ENCODE measurements at regions not wholly inside any gene's neighbourhood (a gene's known extent, or its start where the extent isn't known, plus 50 kb on each side); places are given as distances from the start of the nearest gene placed in this dataset.

DNA sequence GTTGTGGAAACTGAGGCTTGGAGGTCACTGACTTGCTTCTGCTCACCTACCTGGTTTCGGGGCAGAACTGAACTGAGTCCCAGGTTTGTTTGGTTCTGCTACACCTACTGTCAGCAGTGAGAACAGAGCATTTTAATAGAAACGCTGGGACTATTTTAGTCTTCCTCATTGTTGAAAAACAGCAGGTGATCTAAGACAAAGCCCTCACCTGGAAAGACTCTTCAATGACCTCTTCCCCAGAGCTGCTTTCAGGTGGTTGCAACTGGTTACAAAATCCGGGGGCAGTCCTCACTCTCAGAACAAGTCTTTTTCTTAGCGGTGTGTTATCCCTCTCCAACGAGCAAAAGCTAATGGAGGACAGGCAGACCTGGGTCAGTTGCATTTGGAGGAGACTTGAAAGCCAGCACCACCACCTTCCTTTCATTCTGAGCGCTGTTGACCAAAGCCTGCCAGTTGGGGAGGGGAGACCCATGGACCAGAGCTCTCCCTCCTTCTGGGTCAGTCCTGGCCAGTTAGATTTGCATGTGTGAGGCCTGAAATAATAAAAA, 217.0 kb downstream of the NCK2 start:
- whole genome bisulfite sequencing (ENCODE audit: extremely low coverage, insufficient coverage, insufficient read length), result no CpG with 5 or more reads among the region's 6 CpGs

GRCh38 chr2:105959357-105959756, 214.6 kb downstream of the NCK2 start:
- Histone ChIP-seq H4K91ac (ENCODE audit: low read depth, low read length) (no peak overlapping the region), H2AFZ (ENCODE audit: insufficient read depth, low read length, poor library complexity) (no peak overlapping the region), H3K18ac (ENCODE audit: low read length) (no peak overlapping the region), H2BK120ac (ENCODE audit: insufficient read depth, low read length, poor library complexity) (no peak overlapping the region), H3K79me1 (ENCODE audit: low read length) (no peaks in the 10 kb centered on the region), H3K4me3 (ENCODE audit: low read depth, low read length) (no peak overlapping the region), H3K9ac (ENCODE audit: low read length) (no peak overlapping the region), H2BK5ac (ENCODE audit: low read depth, low read length, poor library complexity) (no peak overlapping the region), H3K4me1 (ENCODE audit: control insufficient read depth in 1 of 2, insufficient read depth in 2 of 2, low read length in 2 of 2) (no peaks in the 10 kb centered on the region), H3K27me3 (ENCODE audit: insufficient read depth, low read length) (no peaks in the 10 kb centered on the region), H3K4ac (ENCODE audit: low read depth, low read length) (no peak overlapping the region), H3K14ac (ENCODE audit: low read length) (no peak overlapping the region), H3K27ac (ENCODE audit: low read depth, low read length) (no peak overlapping the region), H4K8ac (ENCODE audit: low read depth, low read length) (no peak overlapping the region), H3K23ac (ENCODE audit: low read length) (no peak overlapping the region), H3K36me3 (ENCODE audit: control insufficient read depth in 1 of 2, insufficient read depth in 2 of 2, low read length in 2 of 2) (no peaks in the 10 kb centered on the region), H3K79me2 (ENCODE audit: control insufficient read depth, insufficient read depth, low read length, poor library complexity) (no peaks in the 10 kb centered on the region), H3K4me2 (ENCODE audit: low read length) (no peak overlapping the region), H4K12ac (ENCODE audit: low read depth, low read length) (no peak overlapping the region), H3K9me3 (ENCODE audit: insufficient read depth, low read depth, low read length) (no peaks in the 10 kb centered on the region), H2BK12ac (ENCODE audit: low read length) (no peak overlapping the region), H2AK5ac (ENCODE audit: low read length) (no peak overlapping the region)
- WGBS (ENCODE audit: extremely low coverage, insufficient coverage, insufficient read length), result 100% methylated on average over 1 of the region's 4 CpGs
- DNase-seq, result no peak

More for the DNA sequence above, 217.0 kb downstream of the NCK2 start:
- Histone ChIP-seq H4K8ac (ENCODE audit: low read depth, low read length) (no peak overlapping the region), H3K4me2 (ENCODE audit: low read length) (no peak overlapping the region), H2AFZ (ENCODE audit: insufficient read depth, low read length, poor library complexity) (no peak overlapping the region), H2AK5ac (ENCODE audit: low read length) (no peak overlapping the region), H3K79me2 (ENCODE audit: control insufficient read depth, insufficient read depth, low read length, poor library complexity) (no peaks in the 10 kb centered on the region), H2BK5ac (ENCODE audit: low read depth, low read length, poor library complexity) (no peak overlapping the region), H3K27ac (ENCODE audit: low read depth, low read length) (no peak overlapping the region), H3K79me1 (ENCODE audit: low read length) (no peaks in the 10 kb centered on the region), H2BK120ac (ENCODE audit: insufficient read depth, low read length, poor library complexity) (no peak overlapping the region), H3K4ac (ENCODE audit: low read depth, low read length) (no peak overlapping the region), H3K9me3 (ENCODE audit: insufficient read depth, low read depth, low read length) (no peaks in the 10 kb centered on the region), H3K27me3 (ENCODE audit: insufficient read depth, low read length) (no peaks in the 10 kb centered on the region), H3K9ac (ENCODE audit: low read length) (peak overlapping the region; percentile 29), H3K4me3 (ENCODE audit: low read depth, low read length) (no peak overlapping the region), H3K36me3 (ENCODE audit: control insufficient read depth in 1 of 2, insufficient read depth in 2 of 2, low read length in 2 of 2) (no peaks in the 10 kb centered on the region), H4K91ac (ENCODE audit: low read depth, low read length) (no peak overlapping the region), H3K4me1 (ENCODE audit: control insufficient read depth in 1 of 2, insufficient read depth in 2 of 2, low read length in 2 of 2) (no peaks in the 10 kb centered on the region), H3K23ac (ENCODE audit: low read length) (no peak overlapping the region), H4K12ac (ENCODE audit: low read depth, low read length) (no peak overlapping the region), H2BK12ac (ENCODE audit: low read length) (no peak overlapping the region), H3K18ac (ENCODE audit: low read length) (no peak overlapping the region), H3K14ac (ENCODE audit: low read length) (no peak overlapping the region)
- no peak for DNase-seq

DNA sequence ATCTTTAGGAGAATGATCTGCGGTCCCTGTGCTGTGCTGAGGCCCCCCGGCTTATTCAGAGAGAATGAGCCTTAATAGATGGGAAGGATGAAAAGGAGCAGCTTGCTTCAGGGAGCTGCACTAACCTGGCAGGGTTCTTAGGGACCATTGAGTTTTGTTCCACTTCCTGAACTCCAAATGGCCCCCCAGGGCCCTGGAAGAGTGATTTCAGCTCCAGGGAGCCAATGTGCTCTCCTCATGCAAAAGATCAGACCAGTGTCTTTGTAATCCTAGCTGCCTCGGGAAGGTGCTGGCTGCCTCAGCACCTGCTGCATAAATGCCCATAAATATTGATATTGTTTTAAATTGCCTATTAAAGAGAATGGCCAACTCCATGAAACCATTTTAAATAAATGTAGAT, 210.2 kb downstream of the NCK2 start:
- no peak overlapping the region for H3K4me3 ChIP-seq (ENCODE audit: low read depth, low read length)
- no CpG with 5 or more reads among the region's 3 CpGs for WGBS (ENCODE audit: extremely low coverage, insufficient coverage, insufficient read length)
- no peak overlapping the region for H4K8ac ChIP-seq (ENCODE audit: low read depth, low read length)
- H2AK5ac ChIP-seq (ENCODE audit: low read length), result no peak overlapping the region
- H4K12ac ChIP-seq (ENCODE audit: low read depth, low read length), result no peak overlapping the region
- no peak overlapping the region for H2BK5ac ChIP-seq (ENCODE audit: low read depth, low read length, poor library complexity)
- no peak overlapping the region for H3K4ac ChIP-seq (ENCODE audit: low read depth, low read length)
- H3K79me1 ChIP-seq (ENCODE audit: low read length), result no peaks in the 10 kb centered on the region
- no peaks in the 10 kb centered on the region for H3K36me3 ChIP-seq (ENCODE audit: control insufficient read depth in 1 of 2, insufficient read depth in 2 of 2, low read length in 2 of 2)
- peaks cover 0 to 4% of the 10 kb centered on the region in 2 experiments for H3K4me1 ChIP-seq (ENCODE audit: control insufficient read depth in 1 of 2, insufficient read depth in 2 of 2, low read length in 2 of 2)
- H3K18ac ChIP-seq (ENCODE audit: low read length), result no peak overlapping the region
- H3K14ac ChIP-seq (ENCODE audit: low read length), result no peak overlapping the region
- no peak overlapping the region for H3K4me2 ChIP-seq (ENCODE audit: low read length)
- no peaks in the 10 kb centered on the region for H3K9me3 ChIP-seq (ENCODE audit: insufficient read depth, low read depth, low read length)
- H2BK120ac ChIP-seq (ENCODE audit: insufficient read depth, low read length, poor library complexity), result no peak overlapping the region
- no peak for DNase-seq
- H3K79me2 ChIP-seq (ENCODE audit: control insufficient read depth, insufficient read depth, low read length, poor library complexity), result no peaks in the 10 kb centered on the region
- H2AFZ ChIP-seq (ENCODE audit: insufficient read depth, low read length, poor library complexity), result no peak overlapping the region
- H3K27ac ChIP-seq (ENCODE audit: low read depth, low read length), result no peak overlapping the region
- no peaks in the 10 kb centered on the region for H3K27me3 ChIP-seq (ENCODE audit: insufficient read depth, low read length)
- no peak overlapping the region for H4K91ac ChIP-seq (ENCODE audit: low read depth, low read length)
- no peak overlapping the region for H3K9ac ChIP-seq (ENCODE audit: low read length)
- H2BK12ac ChIP-seq (ENCODE audit: low read length), result no peak overlapping the region
- no peak overlapping the region for H3K23ac ChIP-seq (ENCODE audit: low read length)

GRCh38 chr2:105953942-105954341, 209.2 kb downstream of the NCK2 start:
- no peak overlapping the region for H3K9ac ChIP-seq (ENCODE audit: low read length)

More at GRCh38 chr2:105953942-105954341, 209.2 kb downstream of the NCK2 start:
- H3K9me3 ChIP-seq (ENCODE audit: insufficient read depth, low read depth, low read length), result no peaks in the 10 kb centered on the region
- no peak overlapping the region for H4K8ac ChIP-seq (ENCODE audit: low read depth, low read length)
- H3K79me1 ChIP-seq (ENCODE audit: low read length), result no peaks in the 10 kb centered on the region
- no peaks in the 10 kb centered on the region for H3K27me3 ChIP-seq (ENCODE audit: insufficient read depth, low read length)
- H3K14ac ChIP-seq (ENCODE audit: low read length), result no peak overlapping the region
- no peak overlapping the region for H2AK5ac ChIP-seq (ENCODE audit: low read length)
- no peak overlapping the region for H2BK5ac ChIP-seq (ENCODE audit: low read depth, low read length, poor library complexity)
- peaks cover 0 to 4% of the 10 kb centered on the region in 2 experiments for H3K4me1 ChIP-seq (ENCODE audit: control insufficient read depth in 1 of 2, insufficient read depth in 2 of 2, low read length in 2 of 2)
- H4K12ac ChIP-seq (ENCODE audit: low read depth, low read length), result no peak overlapping the region
- H3K36me3 ChIP-seq (ENCODE audit: control insufficient read depth in 1 of 2, insufficient read depth in 2 of 2, low read length in 2 of 2), result no peaks in the 10 kb centered on the region
- no peak overlapping the region for H3K18ac ChIP-seq (ENCODE audit: low read length)
- no peak overlapping the region for H3K27ac ChIP-seq (ENCODE audit: low read depth, low read length)
- no peak for DNase-seq
- H4K91ac ChIP-seq (ENCODE audit: low read depth, low read length), result no peak overlapping the region
- H3K4me2 ChIP-seq (ENCODE audit: low read length), result no peak overlapping the region
- H2BK120ac ChIP-seq (ENCODE audit: insufficient read depth, low read length, poor library complexity), result no peak overlapping the region
- no peak overlapping the region for H3K23ac ChIP-seq (ENCODE audit: low read length)
- H2BK12ac ChIP-seq (ENCODE audit: low read length), result no peak overlapping the region
- no peak overlapping the region for H3K4ac ChIP-seq (ENCODE audit: low read depth, low read length)
- no peak overlapping the region for H2AFZ ChIP-seq (ENCODE audit: insufficient read depth, low read length, poor library complexity)
- no peaks in the 10 kb centered on the region for H3K79me2 ChIP-seq (ENCODE audit: control insufficient read depth, insufficient read depth, low read length, poor library complexity)
- no peak overlapping the region for H3K4me3 ChIP-seq (ENCODE audit: low read depth, low read length)
- WGBS (ENCODE audit: extremely low coverage, insufficient coverage, insufficient read length), result no CpG with 5 or more reads among the region's 4 CpGs
